GM12872 (cell line): ENCODE measurements at regions not wholly inside any gene's neighbourhood (a gene's known extent, or its start where the extent isn't known, plus 50 kb on each side); places are given as distances from the start of the nearest gene placed in this dataset.

ENCODE experiments used
- CTCF ChIP-seq: IDR thresholded peaks from 3 replicates; pipeline ENCODE4 v1.5.1; 2011; ENCODE audit warnings: low read depth, mild to moderate bottlenecking, low read length, moderate library complexity; ENCODE audit not compliant: insufficient read depth

- no peak for TF ChIP-seq CTCF
These were observed 356.5 kb downstream of the INSC start for GRCh38 chr11:15471048-15471894.

- TF ChIP-seq CTCF = no peak
These were observed 357.4 kb downstream of the INSC start for GRCh38 chr11:15471895-15472799.

- no peak for TF ChIP-seq CTCF
These were observed 359.5 kb downstream of the INSC start for GRCh38 chr11:15473954-15474837.

GRCh38 chr11:15476371-15476917, 361.7 kb downstream of the INSC start:
- no peak for TF ChIP-seq CTCF

GRCh38 chr11:15481871-15482270, 367.1 kb downstream of the INSC start:
- TF ChIP-seq CTCF = no peak

GRCh38 chr11:15483205-15483604, 368.5 kb downstream of the INSC start:
- no peak for TF ChIP-seq CTCF
